Neutrophil (primary cell): ENCODE measurements at regions not wholly inside any gene's neighbourhood (a gene's known extent, or its start where the extent isn't known, plus 50 kb on each side); places are given as distances from the start of the nearest gene placed in this dataset.

Experiments
- H3K27ac ChIP-seq: fragments of 200-600 bp; sonication (generic); 2 replicates; pipeline ENCODE4 v1.5.1; 2016; ENCODE audit warnings: mild to moderate bottlenecking, moderate library complexity
- H3K27me3 ChIP-seq: fragments of 200-600 bp; sonication (generic); 2 replicates; pipeline ENCODE4 v1.6.0; 2016; ENCODE audit warnings: mild to moderate bottlenecking
- H3K36me3 ChIP-seq: fragments of 200-600 bp; sonication (generic); 2 replicates; pipeline ENCODE4 v1.5.1; 2017
- H3K4me1 ChIP-seq, 2 experiments: fragments of 200-600 bp in 1 of 2; sonication (generic) in 1 of 2; 1 replicate in 1 of 2; 2 replicates in 1 of 2; pipeline versions ENCODE4 v1.5.1 to v1.6.1; 2013 to 2016; ENCODE audit warnings: low read depth in 1 of 2, low read length in 1 of 2, mild to moderate bottlenecking in 1 of 2, moderate library complexity in 1 of 2; ENCODE audit not compliant: control insufficient read depth in 1 of 2, insufficient read depth in 1 of 2
- H3K4me3 ChIP-seq, 2 experiments: fragments of 200-600 bp in 1 of 2; sonication (generic) in 1 of 2; 1 replicate in 1 of 2; 2 replicates in 1 of 2; pipeline ENCODE4 v1.5.1; 2013 to 2016; ENCODE audit warnings: low read depth in 1 of 2, low read length in 1 of 2, mild to moderate bottlenecking in 1 of 2, moderate library complexity in 1 of 2
- H3K9me3 ChIP-seq: fragments of 200-600 bp; sonication (generic); 2 replicates; pipeline ENCODE4 v1.5.1; 2016
- TF ChIP-seq, protein P1 (sequence below): fragments of 200-600 bp; sonication (generic); IDR thresholded peaks from 2 replicates; pipeline ENCODE4 v1.5.1; 2016; ENCODE audit warnings: antibody characterized with exemption

DNA sequence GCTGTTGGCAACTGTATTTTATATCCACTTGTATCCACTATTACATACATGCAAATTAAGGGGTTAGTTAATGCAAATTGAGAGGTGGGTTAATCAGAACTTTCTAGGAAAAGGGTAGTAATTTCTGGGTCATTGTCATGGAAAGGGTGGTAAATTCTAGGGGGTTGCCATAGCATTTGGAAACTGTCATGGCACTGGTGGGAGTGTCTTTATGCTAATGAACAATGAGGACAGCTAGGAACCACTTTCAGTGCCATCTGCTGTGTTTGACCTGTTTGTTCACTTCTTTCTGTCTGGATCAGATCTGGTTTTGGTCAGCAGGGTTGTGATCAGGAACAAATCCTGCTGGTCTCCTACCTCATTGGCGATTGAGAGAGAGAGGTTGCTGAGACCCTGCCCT, 283.3 kb upstream of the PRKCQ start:
- no peaks in the 10 kb centered on the region for H3K36me3 ChIP-seq
- H3K9me3 ChIP-seq, result no peaks in the 10 kb centered on the region
- H3K4me3 ChIP-seq, result no peak overlapping the region
- TF ChIP-seq, protein P1, sequence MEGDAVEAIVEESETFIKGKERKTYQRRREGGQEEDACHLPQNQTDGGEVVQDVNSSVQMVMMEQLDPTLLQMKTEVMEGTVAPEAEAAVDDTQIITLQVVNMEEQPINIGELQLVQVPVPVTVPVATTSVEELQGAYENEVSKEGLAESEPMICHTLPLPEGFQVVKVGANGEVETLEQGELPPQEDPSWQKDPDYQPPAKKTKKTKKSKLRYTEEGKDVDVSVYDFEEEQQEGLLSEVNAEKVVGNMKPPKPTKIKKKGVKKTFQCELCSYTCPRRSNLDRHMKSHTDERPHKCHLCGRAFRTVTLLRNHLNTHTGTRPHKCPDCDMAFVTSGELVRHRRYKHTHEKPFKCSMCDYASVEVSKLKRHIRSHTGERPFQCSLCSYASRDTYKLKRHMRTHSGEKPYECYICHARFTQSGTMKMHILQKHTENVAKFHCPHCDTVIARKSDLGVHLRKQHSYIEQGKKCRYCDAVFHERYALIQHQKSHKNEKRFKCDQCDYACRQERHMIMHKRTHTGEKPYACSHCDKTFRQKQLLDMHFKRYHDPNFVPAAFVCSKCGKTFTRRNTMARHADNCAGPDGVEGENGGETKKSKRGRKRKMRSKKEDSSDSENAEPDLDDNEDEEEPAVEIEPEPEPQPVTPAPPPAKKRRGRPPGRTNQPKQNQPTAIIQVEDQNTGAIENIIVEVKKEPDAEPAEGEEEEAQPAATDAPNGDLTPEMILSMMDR, result no peak
- H3K27ac ChIP-seq, result no peak overlapping the region
- H3K4me1 ChIP-seq, result no peaks in the 10 kb centered on the region
- H3K27me3 ChIP-seq, result no peaks in the 10 kb centered on the region

- Histone ChIP-seq H3K4me3 (no peak overlapping the region), H3K27me3 (no peaks in the 10 kb centered on the region), H3K4me1 (no peaks in the 10 kb centered on the region), H3K9me3 (no peaks in the 10 kb centered on the region), H3K27ac (no peak overlapping the region), H3K36me3 (no peaks in the 10 kb centered on the region)
- TF ChIP-seq, protein P1, result no peak
Measured at GRCh38 chr10:6850452-6850851, 270.4 kb upstream of the PRKCQ start.

DNA sequence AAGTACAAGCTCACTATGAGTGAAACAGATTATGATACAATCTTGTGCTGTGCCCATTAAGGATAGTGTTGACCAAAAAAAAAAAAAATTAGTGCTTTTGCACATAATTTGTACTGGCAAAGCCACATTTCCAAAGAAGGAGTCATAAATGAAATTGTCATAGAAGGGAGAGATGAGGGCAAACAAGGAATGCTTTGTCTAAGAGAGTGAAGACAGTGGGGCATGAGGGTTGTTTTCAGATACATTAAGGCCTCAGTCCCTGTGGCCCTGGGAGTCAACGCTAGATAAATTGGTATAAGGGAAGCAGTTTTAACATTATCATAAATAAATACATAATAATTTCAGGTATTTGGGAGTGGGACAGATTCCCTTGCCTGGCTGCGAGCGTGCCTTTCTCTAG, 267.5 kb upstream of the PRKCQ start:
- Histone ChIP-seq H3K27me3 (no peaks in the 10 kb centered on the region), H3K27ac (no peak overlapping the region), H3K4me3 (no peak overlapping the region), H3K9me3 (no peaks in the 10 kb centered on the region), H3K36me3 (no peaks in the 10 kb centered on the region), H3K4me1 (no peaks in the 10 kb centered on the region)
- TF ChIP-seq, protein P1, result no peak

- H3K36me3 ChIP-seq, result no peaks in the 10 kb centered on the region
- no peaks in the 10 kb centered on the region for H3K27me3 ChIP-seq
- TF ChIP-seq, protein P1, result no peak
- H3K4me1 ChIP-seq, result no peaks in the 10 kb centered on the region
- no peak overlapping the region for H3K27ac ChIP-seq
- no peak overlapping the region for H3K4me3 ChIP-seq
- H3K9me3 ChIP-seq, result no peaks in the 10 kb centered on the region
Measured at GRCh38 chr10:6843894-6844650, 264.0 kb upstream of the PRKCQ start.

GRCh38 chr10:6843481-6843881, 263.4 kb upstream of the PRKCQ start:
- TF ChIP-seq, protein P1, result no peak
- no peaks in the 10 kb centered on the region for H3K9me3 ChIP-seq
- H3K36me3 ChIP-seq, result no peaks in the 10 kb centered on the region
- H3K27me3 ChIP-seq, result no peaks in the 10 kb centered on the region
- no peak overlapping the region for H3K27ac ChIP-seq
- H3K4me3 ChIP-seq, result no peak overlapping the region
- H3K4me1 ChIP-seq, result no peaks in the 10 kb centered on the region
